ENCODE measurements at regions not wholly inside any gene's neighbourhood (a gene's known extent, or its start where the extent isn't known, plus 50 kb on each side); places are given as distances from the start of the nearest gene placed in this dataset.
"Not testable (repeated sequence)": the region's sequence is repeated elsewhere in the genome, so short reads cannot be mapped to it uniquely, and the experiment has no call there.

DNA sequence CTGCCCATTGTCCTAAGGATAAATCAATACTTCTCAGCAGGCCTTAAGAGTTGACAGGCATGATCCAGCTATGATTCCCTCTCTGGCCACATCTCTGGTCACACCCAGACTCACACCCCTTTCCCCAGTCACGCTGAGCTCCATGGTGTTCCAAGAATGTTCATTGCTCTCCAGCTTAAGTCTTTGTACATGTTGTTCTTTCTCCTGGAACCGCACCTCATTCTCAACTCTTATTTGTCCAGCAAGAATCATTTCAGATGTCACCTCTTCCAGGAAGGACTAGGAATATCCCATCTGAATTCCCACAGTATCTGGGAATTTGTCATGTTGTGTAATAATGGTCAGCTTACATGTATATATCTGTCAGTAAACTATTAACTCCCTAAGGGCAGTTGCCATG is 118.3 kb upstream of the GALNT15 start:
- DNase-seq, result no peak

GRCh38 chr3:16058521-16058920 is 116.0 kb upstream of the GALNT15 start:
- no peak for DNase-seq

- no peak for DNase-seq
Observed at GRCh38 chr3:16059081-16059537, 115.4 kb upstream of the GALNT15 start.

GRCh38 chr3:16059711-16060357 is 114.6 kb upstream of the GALNT15 start:
- no peak for DNase-seq

DNA sequence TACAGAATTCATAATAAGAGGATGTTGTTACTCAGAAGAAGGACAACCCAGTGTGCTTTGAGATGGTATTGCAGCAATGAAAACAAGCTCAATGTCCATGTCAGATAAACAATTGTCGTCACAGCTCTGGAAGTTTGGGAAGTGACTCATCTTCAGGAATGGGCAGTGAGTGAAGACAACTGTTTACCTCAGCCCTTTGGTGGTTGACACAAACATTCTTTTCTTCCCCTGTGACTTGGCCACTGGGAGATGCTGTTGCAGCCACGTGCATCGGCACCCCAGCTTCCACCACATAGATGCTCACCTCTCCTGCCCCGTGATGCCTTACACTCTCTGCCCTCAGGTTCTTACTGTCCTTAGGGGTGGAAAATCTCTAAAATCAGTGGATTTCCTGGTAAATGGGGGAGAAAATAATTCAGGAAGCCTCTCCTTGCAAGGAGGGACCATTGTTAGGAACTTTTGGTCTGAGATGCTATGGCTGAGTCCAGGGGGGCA is 114.1 kb upstream of the GALNT15 start:
- DNase-seq, result no peak

DNA sequence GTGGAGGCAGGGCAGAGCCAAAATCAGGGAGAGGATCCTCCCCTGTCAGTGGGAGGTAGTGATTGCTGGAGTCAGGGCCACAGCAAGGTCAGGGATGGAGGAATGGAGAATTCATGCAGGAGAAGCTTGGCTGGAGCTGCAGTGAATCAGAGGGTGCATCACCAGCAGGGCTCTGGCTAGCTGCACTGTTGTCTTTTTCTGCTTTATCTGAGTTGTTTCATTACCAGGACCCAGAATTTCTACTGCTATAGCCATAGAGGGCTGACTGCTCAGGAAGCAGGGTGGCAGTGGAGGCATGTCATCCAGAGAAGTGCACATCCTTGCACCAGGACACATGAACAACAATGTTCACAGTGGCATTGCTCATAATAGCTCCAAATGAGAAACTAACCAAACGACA is 113.5 kb upstream of the GALNT15 start:
- DNase-seq, result no peak

DNA sequence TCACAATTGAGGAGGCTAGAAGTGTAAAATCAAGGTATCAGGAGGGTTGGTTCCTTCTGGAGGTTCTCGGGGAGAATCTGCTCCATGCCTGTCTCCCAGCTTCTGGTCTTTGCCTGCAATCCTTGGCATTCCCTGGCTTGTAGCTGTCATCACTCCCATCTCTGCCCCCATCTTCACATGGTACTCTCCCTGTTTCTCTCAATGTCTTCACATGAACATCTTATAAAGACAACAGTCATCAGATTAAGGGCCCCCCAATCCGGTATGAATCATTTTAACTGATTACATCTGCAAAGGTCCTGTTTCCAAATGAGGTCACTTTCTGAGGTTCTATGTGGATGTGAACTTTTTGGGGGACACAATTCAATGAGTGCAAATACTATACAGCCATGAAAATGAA is 113.0 kb upstream of the GALNT15 start:
- DNase-seq, result no peak

DNA sequence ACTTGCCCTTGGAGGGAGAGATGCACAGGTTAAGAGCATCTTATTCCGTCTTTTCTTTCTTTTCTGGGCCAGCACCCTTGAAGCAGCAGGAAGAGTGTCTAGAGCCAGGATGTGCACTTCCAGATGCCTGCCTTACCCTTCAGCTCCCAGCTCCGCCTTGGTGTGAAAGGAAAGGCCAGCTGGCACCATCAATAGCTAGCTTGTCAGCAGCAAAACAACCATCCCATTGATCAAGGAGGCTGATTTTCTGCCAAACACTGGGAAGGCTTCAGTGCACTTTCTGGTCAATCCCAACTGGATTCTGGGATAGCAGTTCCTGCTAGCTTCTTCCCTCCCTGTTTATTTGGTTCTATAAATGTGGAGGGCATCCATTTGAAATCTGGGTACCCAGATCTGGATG is 110.9 kb upstream of the GALNT15 start:
- no peak for DNase-seq

DNA sequence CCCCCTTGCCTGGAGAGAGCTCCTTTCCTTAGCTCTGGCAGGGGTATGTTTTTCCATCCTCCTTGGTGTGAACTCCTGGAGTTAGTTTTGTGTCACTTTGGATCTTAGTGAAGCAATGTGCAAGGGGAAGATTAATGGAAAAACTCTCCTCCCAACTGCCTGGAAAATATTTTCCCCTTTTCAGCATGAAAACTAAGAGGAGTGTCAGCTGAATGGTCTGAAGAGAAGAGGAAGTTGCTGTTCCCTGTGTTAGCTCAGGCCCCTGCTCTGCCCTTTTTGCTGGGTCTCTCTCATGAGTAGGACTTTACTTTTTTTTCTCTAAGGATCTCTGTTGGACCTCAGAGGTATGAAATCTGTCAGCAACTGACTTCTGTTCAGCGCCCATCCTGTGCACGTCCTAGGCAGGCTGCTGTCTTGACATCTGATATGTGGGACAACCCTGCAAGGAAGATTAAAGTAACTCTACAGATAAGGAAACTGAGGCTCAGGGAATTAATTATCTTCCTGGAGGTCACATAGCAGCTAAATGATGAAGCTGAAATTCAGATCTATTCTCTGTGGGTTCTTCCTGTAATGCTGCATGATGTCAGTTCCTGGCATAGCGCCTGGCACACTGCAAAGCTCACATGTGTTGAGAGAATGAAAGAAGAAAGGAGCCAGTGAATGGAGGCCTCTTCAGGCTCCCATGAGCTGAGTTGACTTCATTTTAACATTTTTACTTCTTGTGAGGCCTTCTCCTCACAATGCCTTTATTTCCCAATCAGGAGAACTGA is 109.7 kb upstream of the GALNT15 start:
- DNase-seq, result no peak

- DNase-seq, result no peak
Observed at GRCh38 chr3:16066545-16066944, 107.9 kb upstream of the GALNT15 start.

GRCh38 chr3:16066975-16067374 is 107.5 kb upstream of the GALNT15 start:
- DNase-seq, result no peak

DNA sequence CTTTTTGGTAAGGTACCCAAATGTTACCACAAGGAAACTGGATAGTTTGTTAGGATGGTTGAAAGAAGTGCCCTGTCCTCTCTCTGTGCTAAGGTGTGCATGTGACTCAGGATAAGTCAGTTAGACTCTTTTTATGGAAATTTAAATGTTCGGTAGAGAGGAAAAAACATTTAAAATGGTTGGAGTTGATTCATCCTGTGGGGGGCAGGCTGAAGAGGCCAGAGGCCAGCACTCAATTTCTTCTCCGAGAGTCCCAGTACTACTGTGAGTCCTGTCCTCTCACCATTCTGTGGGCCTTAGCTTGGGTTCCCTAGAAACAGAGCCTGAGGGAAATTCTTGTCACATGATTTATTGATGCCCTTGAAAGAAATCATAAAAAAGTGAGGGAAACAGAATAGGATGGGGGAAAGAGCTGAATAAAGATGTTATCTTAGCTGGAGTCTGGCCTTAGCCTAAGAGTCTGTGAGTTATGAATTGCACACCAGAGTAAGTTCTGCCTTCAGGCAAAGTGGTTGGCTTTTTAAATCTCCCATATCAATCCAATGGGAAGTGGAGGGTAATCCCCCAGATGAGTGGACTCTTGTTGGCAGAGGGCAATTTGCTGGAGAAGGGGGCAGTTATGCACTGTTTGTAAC is 106.5 kb upstream of the GALNT15 start:
- no peak for DNase-seq

GRCh38 chr3:16069149-16069922 is 105.1 kb upstream of the GALNT15 start:
- no peak for DNase-seq

- DNase-seq, result no peak
Observed at GRCh38 chr3:16070707-16071106, 103.8 kb upstream of the GALNT15 start.

DNA sequence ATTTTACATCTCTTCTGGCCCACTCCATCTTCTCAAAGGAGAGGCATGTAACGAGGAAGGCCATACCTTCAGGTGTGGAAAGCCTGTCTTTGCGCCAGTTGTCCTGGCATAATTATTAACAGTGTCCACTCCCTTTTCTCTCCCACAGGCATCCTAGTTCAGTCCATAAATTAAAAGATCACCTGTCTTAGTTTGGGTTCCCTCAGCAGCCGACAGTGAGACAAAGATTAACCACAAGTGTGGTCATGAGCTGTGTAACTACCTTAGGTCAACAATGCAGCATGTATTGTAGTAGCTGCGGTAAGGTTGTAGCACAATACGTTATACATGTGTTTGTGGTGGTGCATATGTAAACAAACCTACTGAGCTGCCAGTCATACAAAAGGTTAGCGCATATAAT is 103.3 kb upstream of the GALNT15 start:
- DNase-seq, result no peak

DNA sequence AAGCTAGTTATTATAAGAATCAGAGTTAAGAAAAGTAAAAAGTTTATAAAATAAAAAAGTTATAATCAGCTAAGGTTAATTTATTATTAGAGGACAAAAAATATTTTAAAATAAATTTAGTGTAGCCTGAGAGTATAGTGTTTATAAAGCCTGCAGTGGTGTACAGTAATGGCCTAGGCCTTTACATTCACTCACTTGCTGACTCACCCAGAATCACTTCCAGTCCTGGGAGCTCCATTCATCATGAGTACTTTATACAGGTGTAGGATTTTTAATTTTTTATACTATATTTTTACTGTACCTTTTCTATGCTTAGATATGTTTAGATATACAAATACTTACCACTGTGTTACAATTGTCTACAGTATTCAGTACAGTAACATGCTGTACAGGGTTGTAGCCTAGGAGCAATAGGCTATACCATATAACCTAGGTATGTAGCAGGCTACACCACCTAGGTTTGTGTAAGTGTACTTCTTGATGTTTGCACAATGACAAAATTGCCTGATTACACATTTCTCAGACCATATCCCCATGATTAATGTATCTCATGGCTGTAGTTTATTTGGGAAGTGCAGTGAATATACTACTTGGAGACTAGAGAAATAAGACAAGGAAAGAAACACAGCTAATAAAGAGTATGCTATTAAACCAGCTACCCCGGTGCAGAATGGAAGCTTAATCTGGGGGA is 101.9 kb upstream of the GALNT15 start:
- no peak for DNase-seq

DNA sequence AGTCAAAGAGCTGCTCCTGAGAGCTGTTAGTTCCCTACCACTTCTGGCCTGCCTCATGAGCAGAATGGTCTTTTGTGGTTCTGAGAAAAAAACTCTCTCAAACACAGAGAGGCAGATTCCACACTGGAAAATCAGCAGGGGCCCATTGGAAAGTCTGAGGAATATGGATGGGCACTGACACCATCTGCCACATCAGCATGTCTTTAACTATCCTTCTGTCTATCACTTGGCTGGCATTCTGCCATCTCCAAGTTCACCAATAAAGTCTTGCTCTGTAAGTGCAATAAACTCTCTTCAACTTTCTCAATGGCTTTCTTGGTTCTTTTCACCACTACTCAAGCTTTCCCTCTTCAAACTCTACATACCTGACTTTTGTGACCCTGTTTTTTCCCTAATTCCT is 101.3 kb upstream of the GALNT15 start:
- no peak for DNase-seq

DNA sequence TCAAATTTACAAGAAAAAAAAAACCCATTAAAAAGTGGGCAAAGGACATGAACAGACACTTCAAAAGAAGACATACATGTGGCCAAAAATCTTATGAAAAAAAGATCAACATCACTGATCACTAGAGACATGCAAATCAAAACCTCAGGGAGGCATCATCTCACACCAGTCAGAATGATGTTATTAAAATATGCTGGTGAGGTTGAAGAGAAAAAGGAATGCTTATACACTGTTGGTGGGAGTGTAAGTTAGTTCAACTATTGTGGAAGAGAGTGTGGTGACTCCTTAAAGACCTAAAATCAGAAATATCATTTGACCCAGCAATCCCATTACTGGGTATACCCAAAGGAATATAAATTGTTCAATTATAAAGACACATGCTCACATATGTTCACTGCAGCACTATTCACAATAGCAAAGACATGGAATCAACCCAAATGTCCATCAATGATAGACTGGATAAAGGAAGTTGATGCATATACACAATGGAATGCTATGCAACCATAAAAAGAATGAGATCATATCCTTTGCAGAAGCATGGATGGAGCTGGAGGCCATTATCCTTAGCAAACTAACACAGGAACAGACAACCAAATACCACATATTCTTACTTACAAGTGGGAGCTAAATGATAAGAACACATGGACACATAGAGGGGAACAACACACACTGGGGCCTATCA is 100.3 kb upstream of the GALNT15 start:
- DNase-seq, result not testable (repeated sequence)

GRCh38 chr3:16075647-16076046 is 98.8 kb upstream of the GALNT15 start:
- no peak for DNase-seq

GRCh38 chr3:16076564-16076963 is 97.9 kb upstream of the GALNT15 start:
- no peak for DNase-seq

- not testable (repeated sequence) for DNase-seq
Observed at GRCh38 chr3:16077146-16077545, 97.3 kb upstream of the GALNT15 start.

GRCh38 chr3:16077681-16078080 is 96.8 kb upstream of the GALNT15 start:
- not testable (repeated sequence) for DNase-seq
